Ovary (tissue), 7 donors: ENCODE measurements at regions not wholly inside any gene's neighbourhood (a gene's known extent, or its start where the extent isn't known, plus 50 kb on each side); places are given as distances from the start of the nearest gene placed in this dataset.

Experiments
- DNase-seq, 5 donors: peaks; one replicate each; pipeline ENCODE4 v3.0.0-alpha.2; 2019 to 2020
- H3K27ac ChIP-seq, 2 donors: fragments of 200-600 bp; one replicate each; pipeline versions ENCODE4 v1.5.1 to v1.8.0; 2019 to 2022
- H3K27me3 ChIP-seq: fragments of 200-600 bp; one replicate; pipeline ENCODE4 v1.8.0; 2022
- H3K36me3 ChIP-seq: fragments of 200-600 bp; sonication (generic); one replicate; pipeline ENCODE4 v1.5.1; 2019
- H3K4me1 ChIP-seq: one replicate; pipeline ENCODE4 v1.8.1; 2013; ENCODE audit warnings: mild to moderate bottlenecking, moderate library complexity; ENCODE audit not compliant: insufficient read depth
- H3K4me3 ChIP-seq: fragments of 200-600 bp; sonication (generic); one replicate; pipeline ENCODE4 v1.5.1; 2017
- H3K9me3 ChIP-seq, 2 donors: fragments of 200-600 bp in 1 of 2; sonication (generic) in 1 of 2; one replicate each; pipeline versions ENCODE4 v1.5.1 to v1.8.1; 2013 to 2019; ENCODE audit warnings: mild to moderate bottlenecking in 1 of 2, moderate library complexity in 1 of 2
- CTCF ChIP-seq, 3 donors: fragments of 450-650 bp in 2 of 3; fragments of 200-600 bp in 1 of 3; IDR thresholded peaks; one replicate each; pipeline versions ENCODE4 v1.5.1 to v1.8.0; 2016 to 2022; ENCODE audit warnings: antibody characterized with exemption in 3 of 3, mild to moderate bottlenecking in 1 of 3
- EP300 ChIP-seq: sonication (generic); formaldehyde crosslinking; IDR thresholded peaks from one replicate; pipeline ENCODE4 v1.6.1; 2017; ENCODE audit warnings: antibody characterized with exemption
- POLR2A ChIP-seq: fragments of 450-650 bp; IDR thresholded peaks from one replicate; pipeline ENCODE4 v1.6.1; 2017; ENCODE audit warnings: antibody characterized with exemption, mild to moderate bottlenecking, moderate library complexity
- WGBS, 3 donors: extraction: QIAGEN DNeasy Blood & Tissue Kit in 1 of 3; methylation state at CpG; one replicate each; pipeline versions ENCODE4 v1.1.5 to v1.1.7; 2013 to 2017; 5-methylcytosine and 5-hydroxymethylcytosine counted together
- intact Hi-C, 4 donors: fragments of 100-400 bp; cut with DNase I; formaldehyde crosslinking; loops; one replicate each; pipeline versions ENCODE4 v1.11.0 to v1.15.1; 2022 to 2023
- donor health status: DM: no; HTN: no; CAD: no; lungs with moderate emphysema.
- donor health status: DM: no; HTN: no; CAD: no.
- donor health status: Bipolar disorder and iron deficiency.
- donor health status: DM: no; HTN: no; CAD: no.
- donor health status: DM: yes; HTN: yes; CAD: no.

- Histone ChIP-seq H3K4me1 (no peaks in the 10 kb centered on the region), H3K9me3 (no peaks in the 10 kb centered on the region), H3K36me3 (no peaks in the 10 kb centered on the region), H3K27ac (no peak overlapping the region), H3K27me3 (no peaks in the 10 kb centered on the region), H3K4me3 (no peak overlapping the region)
- intact Hi-C loops: no loop called here
- no peak for DNase-seq
- TF ChIP-seq EP300 (no peak), POLR2A (no peak), CTCF (IDR thresholded peaks at IDR 0.05) (no peak)
- WGBS, 3 donors: 62 to 83% (median 67%) methylated on average over 1 of the region's 1 CpG
Measured at GRCh38 chr18:32544088-32544487, 73.4 kb upstream of the GAREM1 start.

GRCh38 chr18:32542221-32542798 lies 71.6 kb upstream of the GAREM1 start:
- 61 to 64% (median 61%) methylated on average over 5 of the region's 5 CpGs for WGBS, 3 donors
- intact Hi-C loops: no loop called here
- H3K27me3 ChIP-seq: no peaks in the 10 kb centered on the region

GRCh38 chr18:32530947-32531651 lies 60.4 kb upstream of the GAREM1 start:
- Histone ChIP-seq H3K27ac (no peak overlapping the region), H3K9me3 (no peaks in the 10 kb centered on the region), H3K4me3 (no peak overlapping the region), H3K36me3 (no peaks in the 10 kb centered on the region), H3K4me1 (no peaks in the 10 kb centered on the region), H3K27me3 (no peaks in the 10 kb centered on the region)
- no peak for DNase-seq
- no peak for TF ChIP-seq POLR2A
- TF ChIP-seq CTCF (IDR thresholded peaks at IDR 0.05): no peak
- TF ChIP-seq EP300: no peak
- intact Hi-C loops: no loop called here
- WGBS, 3 donors: 56 to 77% (median 72%) methylated on average over 3 of the region's 3 CpGs

More at GRCh38 chr18:32542221-32542798, 71.6 kb upstream of the GAREM1 start:
- Histone ChIP-seq H3K36me3 (no peaks in the 10 kb centered on the region), H3K9me3 (no peaks in the 10 kb centered on the region), H3K4me3 (no peak overlapping the region), H3K4me1 (no peaks in the 10 kb centered on the region), H3K27ac (no peak overlapping the region)
- no peak for DNase-seq
- no peak for TF ChIP-seq POLR2A
- no peak for TF ChIP-seq EP300
- no peak for TF ChIP-seq CTCF (IDR thresholded peaks at IDR 0.05)

- no peak overlapping the region for H3K4me3 ChIP-seq
- TF ChIP-seq POLR2A (no peak), CTCF (IDR thresholded peaks at IDR 0.05) (no peak), EP300 (no peak)
- 79 to 85% (median 80%) methylated on average over 3 of the region's 3 CpGs for WGBS, 3 donors
- no peak for DNase-seq
- H3K36me3 ChIP-seq: no peaks in the 10 kb centered on the region
- H3K27me3 ChIP-seq: no peaks in the 10 kb centered on the region
- no peaks in the 10 kb centered on the region for H3K9me3 ChIP-seq
- H3K27ac ChIP-seq: no peak overlapping the region
- no peaks in the 10 kb centered on the region for H3K4me1 ChIP-seq
- intact Hi-C loops: no loop called here
Measured at GRCh38 chr18:32529722-32530420, 59.2 kb upstream of the GAREM1 start.
